HG02885 (cell line): ENCODE measurements at regions not wholly inside any gene's neighbourhood (a gene's known extent, or its start where the extent isn't known, plus 50 kb on each side); places are given as distances from the start of the nearest gene placed in this dataset.
"Not testable (repeated sequence)": the region's sequence is repeated elsewhere in the genome, so short reads cannot be mapped to it uniquely, and the experiment has no call there.

ENCODE experiments used
- ATAC-seq: cut with Tn5 transposase; IDR thresholded peaks from one replicate; pipeline ENCODE4 v1.9.1; 2021; ENCODE audit warnings: mild to moderate bottlenecking; ENCODE audit not compliant: unreplicated experiment, poor library complexity

DNA sequence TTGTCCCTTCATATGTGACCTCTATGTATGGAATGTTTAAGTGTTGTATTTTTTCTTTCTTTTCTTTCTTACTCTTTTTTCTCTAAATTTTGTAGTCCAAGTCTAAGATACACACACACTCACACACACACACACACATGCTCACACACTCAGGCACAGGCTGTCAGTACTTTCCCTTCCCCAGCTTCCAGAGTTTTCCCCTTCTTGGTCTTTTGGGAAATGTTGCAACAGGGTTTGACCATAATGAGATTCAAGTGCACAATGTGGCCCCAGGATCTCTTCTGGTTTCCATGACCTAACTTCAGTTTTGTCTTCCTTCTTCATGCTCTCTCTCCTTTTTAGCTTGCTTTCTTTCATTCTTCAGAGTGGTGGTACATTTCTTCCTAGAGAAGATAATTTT, 289.8 kb upstream of the FOXF1 start:
- ATAC-seq: no peak

GRCh38 chr16:86221085-86221484, 289.2 kb upstream of the FOXF1 start:
- no peak for ATAC-seq

DNA sequence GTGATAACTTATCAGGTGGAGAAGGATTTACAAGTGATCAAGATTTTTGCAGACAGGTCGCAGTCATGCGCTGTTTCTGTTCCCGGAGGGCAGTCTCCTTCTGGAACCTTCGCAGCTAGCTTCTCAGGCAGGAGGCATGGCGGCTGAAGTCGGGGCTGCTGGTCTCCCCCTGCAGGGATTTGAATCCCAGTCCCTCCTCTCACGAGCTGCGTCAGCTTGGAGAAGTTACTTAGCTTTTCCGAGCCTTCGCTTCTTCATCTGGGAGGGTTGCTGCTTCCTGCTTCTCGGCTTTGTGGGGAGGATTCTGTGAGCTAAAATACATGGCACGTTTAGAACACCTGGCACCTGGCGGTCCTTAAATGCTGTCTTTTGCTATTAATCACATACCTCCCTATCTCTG, 287.8 kb upstream of the FOXF1 start:
- ATAC-seq: no peak

DNA sequence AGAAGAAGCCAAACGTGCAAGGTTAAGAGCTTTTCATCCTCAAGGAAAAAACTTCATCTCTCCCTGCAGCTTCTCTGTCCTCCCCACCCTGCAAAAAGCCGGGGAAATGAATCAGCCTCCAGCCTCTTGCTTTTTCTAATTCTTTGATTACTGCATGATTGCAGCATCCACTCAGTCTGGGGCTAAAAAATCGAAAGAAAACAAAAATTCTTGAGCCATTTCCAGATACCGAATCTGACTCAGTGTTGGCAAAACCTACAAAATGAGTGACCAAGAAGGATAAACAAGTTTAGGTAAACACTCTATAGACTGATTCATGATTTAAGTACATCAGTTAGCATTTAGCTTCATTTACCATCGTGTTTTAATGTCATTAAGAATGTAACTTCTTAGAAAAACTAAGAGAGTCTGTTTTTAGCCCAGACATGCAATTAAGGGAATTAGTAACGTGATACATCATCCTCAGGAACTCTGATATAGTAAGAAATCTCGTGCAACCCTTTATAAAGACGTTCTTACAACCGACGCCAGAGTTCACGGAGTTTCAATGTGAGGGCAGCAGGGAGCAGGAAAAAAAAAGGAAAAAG, 287.3 kb upstream of the FOXF1 start:
- no peak for ATAC-seq

DNA sequence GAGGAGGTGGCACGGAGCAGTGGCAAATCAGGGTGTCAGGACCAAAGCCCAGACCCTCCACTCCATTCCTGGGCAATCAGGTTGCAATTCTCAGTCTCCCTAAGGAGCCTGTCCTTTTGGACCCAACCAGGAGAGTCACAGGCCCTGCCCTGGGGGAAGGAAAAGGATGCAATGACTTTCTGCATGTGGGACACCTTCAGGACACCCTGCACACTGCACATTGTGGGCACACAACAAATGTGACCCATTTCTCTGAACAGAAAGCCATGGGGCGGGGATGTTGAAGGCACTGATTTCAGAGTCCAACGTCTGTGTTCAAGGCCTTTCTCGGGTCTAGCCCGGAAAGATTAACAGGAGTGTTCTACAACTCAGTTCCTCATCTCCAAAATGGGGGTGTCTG, 286.2 kb upstream of the FOXF1 start:
- ATAC-seq: no peak

DNA sequence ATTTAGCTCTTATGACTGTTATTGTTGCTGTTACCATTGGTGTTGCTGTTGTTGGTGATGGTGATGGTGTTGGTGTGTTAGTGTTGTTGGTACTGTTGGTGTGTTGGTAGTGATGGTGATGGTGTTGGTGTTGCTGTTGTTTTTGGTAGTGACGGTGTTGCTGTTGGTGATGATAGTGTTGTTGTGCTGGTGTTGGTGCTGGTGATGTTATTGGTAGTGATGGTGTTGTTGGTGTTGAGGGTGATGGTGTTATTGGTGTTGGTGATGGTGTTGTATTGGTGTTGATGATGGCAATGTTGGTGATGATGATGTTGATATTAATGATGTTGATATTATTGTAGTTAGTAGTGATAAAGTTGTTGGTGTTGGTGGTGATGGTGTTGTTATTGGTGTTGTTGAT, 285.7 kb upstream of the FOXF1 start:
- no peak for ATAC-seq

- ATAC-seq: no peak
Measured at GRCh38 chr16:86225905-86226371, 284.4 kb upstream of the FOXF1 start.

DNA sequence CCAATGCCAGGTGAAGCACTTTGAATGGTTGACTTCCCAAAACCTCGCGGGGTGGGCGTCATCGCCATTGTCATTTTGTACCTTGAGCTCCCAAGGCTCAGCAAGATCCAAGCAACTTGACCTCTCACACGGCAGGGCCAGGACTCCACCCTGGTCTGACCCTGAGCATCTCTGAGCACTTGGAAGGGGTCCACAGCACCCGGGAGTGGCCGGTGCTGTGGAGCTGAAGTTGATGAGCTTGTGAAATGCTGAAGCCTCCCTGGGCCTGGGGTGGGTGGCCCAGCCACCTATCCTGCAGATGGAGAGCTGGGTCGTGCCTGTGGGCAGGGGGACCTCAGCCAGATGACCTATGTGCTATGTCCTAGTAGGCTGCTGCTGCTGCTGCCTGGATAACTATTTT, 283.3 kb upstream of the FOXF1 start:
- ATAC-seq: no peak

DNA sequence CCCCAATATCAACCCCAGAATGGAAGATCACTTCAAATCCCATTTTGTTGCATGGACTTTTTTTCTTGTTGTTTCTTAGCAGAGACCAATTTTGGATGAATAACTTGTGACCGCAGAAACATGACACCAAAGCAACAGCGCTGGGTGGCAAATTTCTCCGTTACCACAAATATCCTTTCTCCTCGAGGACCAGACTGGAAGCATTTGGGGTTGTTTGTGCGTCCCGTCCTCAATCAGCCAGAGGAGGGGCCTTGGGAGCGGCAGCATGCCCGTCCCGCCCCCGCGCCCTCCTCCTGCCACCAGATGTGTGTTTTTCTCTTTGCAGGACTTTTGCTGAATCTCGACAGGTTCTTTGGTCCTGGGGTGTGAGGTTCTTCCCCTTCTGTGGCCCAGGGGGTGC, 282.5 kb upstream of the FOXF1 start:
- no peak for ATAC-seq

DNA sequence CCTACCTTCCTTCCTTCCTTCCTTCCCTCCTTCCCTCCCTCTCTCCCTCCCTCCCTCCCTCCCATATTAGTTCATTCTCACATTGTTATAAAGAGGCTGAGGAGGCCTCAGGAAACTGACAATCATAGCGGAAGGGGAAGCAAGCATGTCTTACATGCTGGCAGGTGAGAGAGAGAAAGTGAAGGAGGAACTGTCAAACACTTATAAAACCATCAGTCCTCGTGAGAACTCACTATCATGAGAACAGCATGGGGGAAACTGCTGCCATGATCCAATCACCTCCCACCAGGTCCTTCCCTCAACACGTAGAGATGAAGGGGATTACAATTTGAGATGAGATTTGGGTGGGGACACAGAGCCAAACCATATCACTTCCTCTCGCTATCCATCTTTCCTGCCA, 281.6 kb upstream of the FOXF1 start:
- ATAC-seq: no peak

- no peak for ATAC-seq
Measured at GRCh38 chr16:86229283-86229682, 281.0 kb upstream of the FOXF1 start.

GRCh38 chr16:86229866-86230656, 280.3 kb upstream of the FOXF1 start:
- ATAC-seq: no peak

- ATAC-seq: no peak
Measured at GRCh38 chr16:86231321-86231995, 278.9 kb upstream of the FOXF1 start.

GRCh38 chr16:86231996-86232350, 278.4 kb upstream of the FOXF1 start:
- ATAC-seq: no peak

- ATAC-seq: no peak
Measured at GRCh38 chr16:86232496-86232895, 277.8 kb upstream of the FOXF1 start.

- not testable (repeated sequence) for ATAC-seq
Measured at GRCh38 chr16:86233506-86233905, 276.8 kb upstream of the FOXF1 start.

- ATAC-seq: no peak
Measured at GRCh38 chr16:86239381-86239780, 270.9 kb upstream of the FOXF1 start.

DNA sequence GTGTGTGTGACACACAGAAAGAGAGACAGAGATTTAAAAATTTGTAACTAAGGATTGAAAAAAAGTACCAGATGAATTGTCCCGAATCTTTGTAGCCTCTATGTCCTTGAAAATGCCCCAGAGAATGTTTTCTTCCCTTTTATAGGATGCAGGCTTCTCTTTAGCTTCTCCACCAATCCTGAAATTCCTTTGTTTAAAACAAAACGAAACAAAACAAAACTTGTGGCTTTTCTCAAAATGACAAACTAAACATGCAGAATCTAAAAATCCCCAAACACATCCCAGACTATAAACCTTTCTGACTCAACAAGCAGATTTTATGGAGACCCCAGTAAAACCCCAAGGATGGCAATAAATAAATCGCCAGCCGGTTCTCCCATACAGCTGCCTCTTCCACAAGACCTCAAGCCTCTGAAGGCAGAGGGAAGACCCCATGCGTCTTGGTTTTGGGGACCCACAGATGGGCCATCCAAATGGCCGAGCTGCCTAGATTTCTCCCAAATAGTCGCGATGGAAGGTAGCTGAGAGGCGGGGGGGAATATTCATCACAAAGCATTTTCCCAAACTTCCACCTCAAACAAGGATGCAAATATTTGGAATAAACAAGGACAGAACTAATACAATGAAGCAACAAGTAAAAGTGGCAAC, 269.5 kb upstream of the FOXF1 start:
- no peak for ATAC-seq

DNA sequence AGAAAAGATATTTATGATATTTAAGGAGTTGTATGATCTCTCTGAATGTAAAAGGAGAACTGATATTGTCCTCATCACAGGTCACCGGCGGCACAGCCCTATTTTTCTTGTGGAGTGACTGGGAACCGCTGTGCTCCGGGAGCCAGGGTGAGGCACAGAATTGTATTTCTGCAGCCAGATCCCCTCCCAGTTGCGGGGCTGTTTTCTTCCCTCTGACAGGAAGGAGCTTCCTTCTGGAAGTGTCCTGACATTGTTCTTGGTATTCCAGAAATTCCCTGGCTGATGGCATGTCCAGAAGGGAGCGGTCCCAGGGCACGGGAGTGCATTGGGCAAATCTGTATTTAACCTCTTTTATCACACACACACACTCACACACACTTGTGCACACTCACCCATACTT, 268.6 kb upstream of the FOXF1 start:
- no peak for ATAC-seq

- no peak for ATAC-seq
Measured at GRCh38 chr16:86242244-86243122, 267.8 kb upstream of the FOXF1 start.
